GM12864 (cell line): ENCODE measurements at regions not wholly inside any gene's neighbourhood (a gene's known extent, or its start where the extent isn't known, plus 50 kb on each side); places are given as distances from the start of the nearest gene placed in this dataset.
"Not testable (repeated sequence)": the region's sequence is repeated elsewhere in the genome, so short reads cannot be mapped to it uniquely, and the experiment has no call there.

Source experiments
- DNase-seq: peaks from one replicate; pipeline ENCODE4 v3.0.0-alpha.2; 2011; ENCODE audit warnings: low read depth
- H3K4me3 ChIP-seq: 2 replicates; pipeline ENCODE4 v1.5.1; 2011; ENCODE audit warnings: mild to moderate bottlenecking, low read depth, low read length, control low read depth
- TF ChIP-seq, protein P1 (sequence below): IDR thresholded peaks from 2 replicates; pipeline ENCODE4 v1.5.1; 2011; ENCODE audit warnings: low read depth, mild to moderate bottlenecking, moderate library complexity, low read length, control low read depth, inconsistent platforms; ENCODE audit errors: missing control alignments

DNA sequence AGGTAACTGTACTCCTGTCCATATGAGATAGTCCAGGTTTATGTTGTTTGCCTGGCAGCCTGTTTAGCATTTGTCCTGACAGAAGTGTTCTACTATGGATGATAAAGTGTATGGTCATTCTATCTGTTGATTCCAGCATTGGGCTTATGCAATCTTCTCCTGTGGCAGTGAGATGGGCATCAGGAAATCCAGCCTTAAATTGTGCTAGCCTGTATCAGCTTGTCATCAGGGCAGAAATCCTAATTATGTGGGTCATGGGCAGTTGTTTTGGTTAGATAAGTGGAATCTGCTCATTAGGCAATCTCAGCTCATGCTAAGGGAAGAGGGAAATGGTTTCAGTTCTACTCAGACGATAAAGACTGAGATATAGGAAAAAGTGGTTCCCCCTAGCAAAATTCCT is 247.4 kb upstream of the CHD1 start:
- no peak overlapping the region for H3K4me3 ChIP-seq
- no peak for DNase-seq
- TF ChIP-seq, protein P1, sequence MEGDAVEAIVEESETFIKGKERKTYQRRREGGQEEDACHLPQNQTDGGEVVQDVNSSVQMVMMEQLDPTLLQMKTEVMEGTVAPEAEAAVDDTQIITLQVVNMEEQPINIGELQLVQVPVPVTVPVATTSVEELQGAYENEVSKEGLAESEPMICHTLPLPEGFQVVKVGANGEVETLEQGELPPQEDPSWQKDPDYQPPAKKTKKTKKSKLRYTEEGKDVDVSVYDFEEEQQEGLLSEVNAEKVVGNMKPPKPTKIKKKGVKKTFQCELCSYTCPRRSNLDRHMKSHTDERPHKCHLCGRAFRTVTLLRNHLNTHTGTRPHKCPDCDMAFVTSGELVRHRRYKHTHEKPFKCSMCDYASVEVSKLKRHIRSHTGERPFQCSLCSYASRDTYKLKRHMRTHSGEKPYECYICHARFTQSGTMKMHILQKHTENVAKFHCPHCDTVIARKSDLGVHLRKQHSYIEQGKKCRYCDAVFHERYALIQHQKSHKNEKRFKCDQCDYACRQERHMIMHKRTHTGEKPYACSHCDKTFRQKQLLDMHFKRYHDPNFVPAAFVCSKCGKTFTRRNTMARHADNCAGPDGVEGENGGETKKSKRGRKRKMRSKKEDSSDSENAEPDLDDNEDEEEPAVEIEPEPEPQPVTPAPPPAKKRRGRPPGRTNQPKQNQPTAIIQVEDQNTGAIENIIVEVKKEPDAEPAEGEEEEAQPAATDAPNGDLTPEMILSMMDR: no peak

DNA sequence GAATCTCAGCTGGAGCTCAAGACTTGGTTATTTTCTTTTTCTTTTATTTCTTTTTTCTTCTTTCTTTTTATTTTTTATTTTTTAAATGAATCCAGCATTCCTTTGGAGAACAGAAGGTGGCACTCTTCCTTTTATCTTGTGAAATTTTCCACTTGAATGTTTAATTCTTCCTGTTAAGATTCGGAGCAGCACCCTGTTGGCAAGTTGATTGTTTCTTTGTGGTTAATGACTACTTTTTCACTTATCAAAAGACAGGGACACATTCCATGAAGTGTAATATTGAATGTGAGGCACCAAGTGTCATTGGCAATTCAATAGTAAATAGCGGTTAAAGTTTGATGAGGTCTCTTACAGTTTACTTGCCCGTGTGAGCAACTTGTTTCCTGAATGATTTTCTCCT is 240.5 kb upstream of the CHD1 start:
- TF ChIP-seq, protein P1: no peak
- no peak overlapping the region for H3K4me3 ChIP-seq
- no peak for DNase-seq

DNA sequence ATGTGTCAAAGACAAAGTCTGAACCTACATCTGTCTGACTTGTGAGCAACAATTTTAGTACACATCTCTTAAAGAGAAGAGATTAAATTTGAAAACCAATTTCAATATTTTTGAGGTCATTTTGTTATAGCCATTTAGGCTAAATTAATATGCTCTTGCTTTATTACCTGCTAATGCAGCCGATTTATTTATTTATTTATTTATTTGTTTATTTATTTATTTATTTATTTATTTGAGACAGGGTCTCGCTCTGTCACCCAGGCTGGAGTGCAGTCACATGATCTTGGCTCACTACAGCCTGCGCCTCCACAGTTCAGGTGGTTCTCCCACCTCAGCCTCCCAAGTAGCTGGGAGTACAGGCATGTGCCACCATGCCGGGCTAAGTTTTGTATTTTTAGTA is 232.7 kb upstream of the CHD1 start:
- not testable (repeated sequence) for DNase-seq, H3K4me3 ChIP-seq

DNA sequence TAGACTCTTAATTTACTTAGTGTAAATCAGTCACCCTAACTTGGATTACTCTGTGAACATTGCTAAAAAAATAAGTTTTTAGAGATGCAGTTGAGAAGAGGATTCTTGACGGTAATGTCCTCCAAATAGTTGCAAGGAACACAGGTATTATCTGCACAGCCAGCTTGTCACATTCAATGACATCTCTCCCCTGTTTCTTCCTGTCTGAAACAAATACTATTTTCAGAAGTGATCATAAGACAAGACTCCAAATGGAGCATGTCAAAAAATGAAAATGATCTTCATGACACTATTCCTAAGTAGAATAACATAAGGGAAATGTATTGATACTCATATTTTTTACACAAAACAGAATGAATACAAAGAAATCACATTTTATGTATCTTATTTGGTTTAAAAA is 227.9 kb upstream of the CHD1 start:
- TF ChIP-seq, protein P1: no peak
- DNase-seq: no peak
- H3K4me3 ChIP-seq: no peak overlapping the region

DNA sequence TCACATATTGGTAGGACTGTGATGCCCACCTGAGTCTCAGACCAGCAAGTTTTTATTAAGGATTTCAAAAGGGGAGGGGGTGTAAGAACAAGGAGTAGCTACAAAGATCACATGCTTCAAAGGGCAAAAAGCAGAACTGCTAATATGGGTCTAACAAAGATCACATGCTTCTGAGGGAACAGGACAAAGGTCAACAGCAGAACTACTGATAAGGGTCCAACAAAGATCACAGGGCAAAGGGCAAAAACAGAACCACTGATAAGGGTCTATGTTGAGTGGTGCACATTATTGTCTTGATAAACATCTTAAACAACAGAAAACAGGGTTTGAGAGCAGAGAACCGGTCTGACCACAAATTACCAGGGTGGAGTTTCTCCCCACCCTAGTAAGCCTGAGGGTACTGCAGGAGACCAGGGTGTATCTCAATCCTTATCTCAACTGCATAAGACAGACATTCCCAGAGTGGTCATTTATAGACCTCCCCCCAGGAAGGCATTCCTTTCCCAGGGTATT is 214.5 kb upstream of the CHD1 start:
- H3K4me3 ChIP-seq, DNase-seq: not testable (repeated sequence)

DNA sequence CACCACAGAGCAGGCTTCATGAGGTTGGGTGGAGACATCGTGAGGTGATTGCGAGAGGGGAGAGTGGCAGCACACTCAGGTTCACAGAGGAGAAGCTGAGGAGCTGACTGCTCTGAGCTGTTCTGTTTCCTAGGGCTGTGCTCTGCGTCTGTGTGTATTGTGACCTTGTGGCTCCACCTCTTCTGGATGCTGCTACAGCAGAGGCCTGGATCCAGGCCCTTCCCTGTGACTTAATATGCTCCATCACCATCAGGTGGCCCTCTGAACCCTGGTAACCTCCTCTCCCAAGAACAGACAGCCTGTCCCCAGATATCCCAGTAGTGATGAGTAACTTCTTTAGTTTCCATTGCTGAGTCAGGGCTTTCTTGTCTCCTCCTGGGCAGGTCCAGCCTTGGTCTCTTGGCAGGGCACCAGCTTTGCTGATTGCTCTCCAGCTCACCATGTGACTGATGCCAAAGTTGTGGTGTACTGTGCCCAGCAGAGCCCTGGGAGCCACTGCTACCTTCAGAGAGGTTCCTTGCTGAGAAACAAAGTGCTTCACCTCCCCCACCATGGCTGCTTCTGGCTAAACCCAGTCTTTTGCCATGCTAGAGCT is 212.8 kb upstream of the CHD1 start:
- DNase-seq: no peak
- H3K4me3 ChIP-seq: no peak overlapping the region
- TF ChIP-seq, protein P1: no peak

DNA sequence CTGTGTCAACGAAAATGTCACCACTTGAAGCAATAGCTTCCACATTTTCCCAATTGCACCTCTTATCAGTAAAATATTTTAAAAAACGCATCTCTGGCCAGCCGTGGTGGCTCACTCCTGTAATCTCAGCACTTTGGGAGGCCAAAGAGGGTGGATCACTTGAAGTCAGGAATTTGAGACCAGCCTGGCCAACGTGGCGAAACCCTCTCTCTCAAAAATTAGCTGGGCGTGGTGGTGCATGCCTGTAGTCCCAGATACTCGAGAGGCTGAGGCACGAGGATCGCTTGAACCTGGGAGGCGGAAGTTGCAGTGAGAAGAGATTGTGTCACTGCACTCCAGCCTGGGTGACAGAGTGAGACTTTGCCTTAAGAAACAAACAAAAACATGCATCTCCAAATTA is 210.1 kb upstream of the CHD1 start:
- TF ChIP-seq, protein P1: no peak
- H3K4me3 ChIP-seq: no peak overlapping the region
- DNase-seq: no peak

DNA sequence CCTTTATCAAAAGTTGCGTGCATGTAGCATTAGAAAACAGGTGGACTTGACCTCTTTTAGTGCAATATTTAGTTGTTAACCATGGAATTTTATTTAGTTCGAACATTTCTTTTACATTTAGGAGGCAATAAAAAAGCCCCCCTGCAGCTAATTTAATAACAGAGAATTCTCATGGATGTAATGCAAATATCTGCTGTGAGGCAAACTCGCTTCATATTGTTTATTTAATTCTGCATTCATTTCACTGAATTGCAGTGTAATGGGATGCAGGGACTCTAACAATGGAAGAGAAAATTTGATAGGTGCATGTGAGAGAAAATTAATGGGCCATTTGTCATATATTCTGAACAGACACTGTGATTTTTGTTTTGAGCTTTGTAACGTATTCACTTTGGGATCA is 205.1 kb upstream of the CHD1 start:
- TF ChIP-seq, protein P1: no peak
- no peak for DNase-seq
- H3K4me3 ChIP-seq: no peak overlapping the region
